HG02840 (cell line): ENCODE measurements at regions not wholly inside any gene's neighbourhood (a gene's known extent, or its start where the extent isn't known, plus 50 kb on each side); places are given as distances from the start of the nearest gene placed in this dataset.

Experiments
- ATAC-seq: cut with Tn5 transposase; IDR thresholded peaks from one replicate; pipeline ENCODE4 v1.9.1; 2021; ENCODE audit warnings: mild to moderate bottlenecking, moderate library complexity, moderate number of reproducible peaks; ENCODE audit not compliant: unreplicated experiment, low FRiP score

DNA sequence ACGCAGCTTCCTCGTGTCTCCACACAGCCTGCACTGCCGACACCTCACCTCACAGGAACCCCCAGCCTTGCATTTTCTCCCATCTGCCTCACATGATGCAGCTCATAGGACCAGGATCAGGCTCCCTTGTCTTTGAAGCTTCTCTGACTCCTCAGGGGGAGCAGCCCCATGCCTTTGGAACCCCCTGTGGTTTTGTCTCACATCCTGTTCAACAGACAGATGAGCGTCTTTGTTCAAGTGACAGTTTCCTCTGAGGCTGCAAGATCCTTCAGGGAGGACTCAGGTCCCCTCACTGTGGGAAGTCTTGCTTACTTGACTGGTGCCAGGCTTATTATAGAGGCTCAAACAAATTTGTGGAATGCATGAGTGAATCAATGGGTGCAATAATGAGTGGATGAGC, 667.1 kb downstream of the INHBA start:
- ATAC-seq = no peak

DNA sequence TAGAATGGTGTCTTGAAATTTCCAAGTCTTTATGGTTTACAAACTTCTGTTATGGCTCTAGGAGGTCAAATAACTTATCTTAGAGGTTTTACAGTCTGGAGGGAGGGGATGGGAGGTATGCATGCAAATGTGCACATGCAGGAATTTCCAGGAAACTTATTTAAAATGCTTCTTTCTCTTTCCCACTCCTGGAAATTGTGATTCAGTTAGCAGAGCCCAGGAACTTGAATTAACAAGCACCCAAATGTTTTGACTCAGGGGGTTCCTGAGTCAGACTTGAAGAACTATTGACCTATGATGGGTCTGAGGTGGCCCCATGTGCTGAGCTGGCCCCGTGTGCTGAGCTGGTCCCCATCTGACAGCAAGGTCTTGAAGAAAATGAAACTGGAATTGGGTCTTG, 669.4 kb downstream of the INHBA start:
- ATAC-seq = no peak

DNA sequence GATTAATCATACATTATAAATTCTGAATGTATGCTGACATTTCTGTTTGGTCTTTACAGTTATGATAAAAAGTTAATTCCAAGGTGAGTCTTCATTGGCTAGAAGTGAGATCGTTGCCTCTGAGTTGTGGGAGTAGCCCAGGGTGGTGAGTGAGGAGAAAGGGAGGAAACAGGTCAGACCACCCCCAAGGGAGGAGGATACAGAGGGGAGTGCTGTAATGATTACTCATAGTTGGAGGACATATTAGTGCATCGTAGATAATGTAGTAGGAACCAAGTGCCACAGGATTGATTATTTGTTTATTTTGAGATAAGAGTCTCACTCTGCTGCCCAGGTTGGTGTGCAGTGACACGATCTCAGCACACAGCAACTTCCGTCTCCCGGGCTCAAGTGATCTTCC, 672.2 kb downstream of the INHBA start:
- ATAC-seq = no peak

DNA sequence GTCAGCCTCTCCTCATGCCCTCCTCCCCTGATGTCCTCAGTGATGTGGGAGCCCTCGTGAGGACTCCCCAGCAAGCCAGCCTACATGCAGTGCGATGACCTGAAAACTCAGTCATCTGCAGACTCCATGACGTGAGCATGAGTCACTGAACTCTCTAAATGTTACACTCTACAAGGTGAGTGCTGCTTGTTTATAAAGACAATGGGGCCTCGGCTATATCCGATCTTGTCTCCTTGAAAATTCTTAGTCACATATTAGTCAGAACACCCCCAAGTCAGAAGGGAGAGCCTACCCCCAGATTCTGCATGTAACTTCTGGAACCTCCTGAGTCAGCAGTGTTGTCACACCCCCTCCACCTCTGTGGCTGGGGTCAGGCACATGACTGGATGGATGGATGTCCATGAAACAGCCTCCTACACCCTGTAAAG, 673.8 kb downstream of the INHBA start:
- ATAC-seq = no peak

DNA sequence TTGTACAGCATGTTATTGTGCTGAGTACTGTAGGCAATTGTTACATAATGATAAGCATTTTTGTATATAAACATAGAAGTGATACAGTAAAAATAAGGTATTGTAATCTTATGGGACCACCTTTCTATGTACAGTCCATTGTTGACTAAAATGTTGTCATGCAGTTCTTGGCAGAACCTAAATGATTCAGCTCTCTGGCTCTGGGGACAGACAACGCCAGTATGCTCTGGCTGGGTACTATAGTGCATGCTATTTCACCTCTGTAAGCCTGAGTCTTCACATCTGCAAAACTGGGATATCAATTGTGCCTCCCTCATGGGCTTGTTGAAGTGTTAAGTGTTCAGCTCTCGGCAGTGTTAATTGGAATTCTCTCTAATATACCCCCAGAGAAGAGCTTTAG, 674.3 kb downstream of the INHBA start:
- no peak for ATAC-seq

DNA sequence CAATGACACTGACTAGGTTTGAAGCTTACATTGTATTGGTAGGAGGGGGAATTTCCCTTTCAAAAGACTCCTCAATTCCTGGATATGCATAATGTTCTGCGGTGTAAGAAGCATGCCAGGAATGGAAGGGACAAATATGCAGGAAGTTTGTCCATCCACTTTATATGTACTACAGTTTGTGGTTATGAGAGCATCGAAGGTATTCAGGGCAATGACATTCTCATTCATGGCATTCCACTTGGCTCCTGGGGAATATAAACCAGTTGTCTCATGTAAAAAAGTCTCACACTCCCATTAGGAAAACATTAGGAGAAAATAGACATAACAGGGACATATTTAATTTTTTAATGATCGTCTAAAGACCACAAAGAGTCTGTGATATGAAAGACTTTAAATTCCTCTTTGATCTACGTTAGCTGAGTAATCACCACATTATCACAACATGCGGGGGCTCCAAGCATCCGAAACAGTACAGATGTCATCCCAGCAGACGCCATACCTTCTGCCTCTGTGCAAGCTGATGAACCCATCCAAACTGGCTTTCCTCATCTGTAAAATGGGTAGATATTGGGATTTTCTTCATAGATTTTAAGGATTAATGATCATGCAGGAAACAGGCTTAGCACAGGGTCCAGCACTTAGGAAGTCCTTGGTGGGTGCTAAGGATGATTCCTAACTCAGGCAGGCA, 675.3 kb downstream of the INHBA start:
- no peak for ATAC-seq

DNA sequence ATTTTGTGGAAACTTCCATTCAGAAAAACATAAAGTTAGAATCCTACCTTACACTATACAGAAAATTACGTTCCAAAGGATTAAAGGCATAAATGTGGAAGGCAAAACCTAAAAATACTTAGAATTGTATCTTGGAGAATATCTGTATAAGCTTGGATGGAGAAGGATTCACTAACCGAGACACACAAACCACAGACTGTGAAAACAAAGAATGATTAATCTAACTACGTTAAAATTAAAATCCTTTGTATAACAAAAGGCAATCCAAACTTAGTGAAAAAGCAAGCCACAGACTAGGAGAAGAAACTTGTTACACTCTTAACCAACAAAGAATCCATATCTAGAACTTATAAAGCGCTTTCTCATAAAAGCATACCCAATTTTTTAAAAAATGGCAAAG, 678.8 kb downstream of the INHBA start:
- ATAC-seq = no peak

DNA sequence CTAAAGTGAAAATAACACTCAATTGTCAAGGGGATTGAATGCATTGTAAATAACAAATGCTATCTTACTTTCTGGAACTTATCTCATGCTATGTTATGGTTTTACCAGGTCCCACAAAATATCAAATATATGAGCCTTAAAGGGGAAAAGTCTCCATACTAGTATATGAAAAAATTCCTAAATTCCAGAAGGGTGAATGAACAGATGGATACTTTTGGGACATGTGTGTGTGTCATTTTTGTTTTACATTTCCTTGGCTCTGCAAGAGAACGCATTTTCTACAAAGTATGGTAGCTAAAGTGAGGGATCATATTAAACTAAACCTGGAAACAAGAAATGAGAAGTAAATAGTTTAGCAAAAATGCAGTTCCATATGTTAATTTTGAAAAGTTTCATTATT, 682.8 kb downstream of the INHBA start:
- ATAC-seq = no peak

DNA sequence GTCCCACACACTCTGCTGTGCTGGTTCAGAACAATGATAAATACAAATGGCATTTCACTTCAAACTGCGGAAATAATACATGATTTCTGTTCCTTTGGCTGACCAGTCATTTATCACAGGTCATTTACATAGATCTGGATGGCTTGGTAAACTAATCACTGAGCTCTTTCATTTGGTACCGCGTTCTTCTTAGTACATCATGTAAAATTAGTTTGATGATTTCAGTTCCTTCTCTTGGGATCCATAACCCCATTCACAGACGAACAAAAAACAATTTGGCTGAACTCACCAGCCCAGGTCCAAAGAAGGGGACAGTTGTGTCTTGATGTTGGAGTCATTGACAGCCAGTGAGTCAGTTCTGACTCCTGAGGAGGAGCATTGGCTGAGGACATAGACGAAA, 689.8 kb downstream of the INHBA start:
- no peak for ATAC-seq

DNA sequence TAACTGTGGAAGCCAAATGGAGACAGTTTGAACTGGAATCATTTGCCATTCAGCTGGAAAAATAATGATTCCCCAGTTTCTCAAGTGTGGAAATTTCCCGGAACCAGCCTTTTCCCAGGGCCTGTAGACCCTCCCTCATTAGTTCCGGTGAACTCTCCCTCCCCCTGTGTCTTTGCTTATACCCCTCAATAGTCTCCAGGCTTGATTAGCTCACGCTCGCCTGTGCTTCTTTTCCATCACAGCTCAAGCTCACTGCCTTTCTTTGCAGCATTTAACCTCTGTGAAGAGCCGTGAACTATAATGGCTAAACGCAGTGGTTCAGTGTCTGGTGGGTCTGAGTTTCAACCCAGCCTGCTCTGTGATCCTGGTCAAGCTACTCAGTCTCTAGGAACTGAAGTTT, 690.8 kb downstream of the INHBA start:
- ATAC-seq = no peak

DNA sequence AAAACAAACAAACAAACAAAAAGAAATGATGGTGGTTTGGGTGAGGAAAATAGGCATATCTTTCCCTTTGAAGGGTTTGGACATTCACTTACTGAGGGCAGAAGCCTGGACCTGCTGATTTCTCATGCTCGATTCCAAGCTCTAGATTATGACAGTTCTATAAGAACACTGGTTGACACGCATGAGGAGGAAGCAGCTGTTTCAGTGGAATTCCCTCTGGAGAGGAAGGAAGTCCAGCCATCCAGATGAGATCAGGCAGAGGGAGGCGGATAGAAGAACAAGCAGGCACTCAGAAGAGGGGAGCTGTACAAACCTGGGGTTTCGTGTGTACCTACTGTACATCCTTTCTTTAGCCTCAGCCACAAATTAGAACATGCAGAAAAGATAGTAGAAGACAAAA, 691.9 kb downstream of the INHBA start:
- ATAC-seq = no peak

DNA sequence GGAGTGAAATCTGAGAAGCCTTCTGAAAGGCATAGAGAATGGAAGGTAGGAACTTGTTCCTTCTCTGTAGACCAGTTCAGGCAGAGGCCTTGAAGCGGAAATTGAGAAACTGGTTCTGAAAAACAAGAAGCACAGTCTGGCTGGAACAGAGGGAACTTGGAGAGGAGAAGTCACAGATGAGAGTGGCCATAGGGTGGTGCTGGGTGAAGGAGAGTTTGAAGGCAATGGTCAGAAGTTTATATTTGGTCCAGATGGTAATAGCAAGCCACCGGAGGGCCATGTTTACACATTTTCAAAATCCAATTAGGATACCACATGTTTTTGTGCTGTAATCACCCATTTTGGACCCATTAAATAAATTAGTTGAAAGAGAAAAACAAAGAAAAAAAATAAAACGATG, 692.5 kb downstream of the INHBA start:
- ATAC-seq = no peak

DNA sequence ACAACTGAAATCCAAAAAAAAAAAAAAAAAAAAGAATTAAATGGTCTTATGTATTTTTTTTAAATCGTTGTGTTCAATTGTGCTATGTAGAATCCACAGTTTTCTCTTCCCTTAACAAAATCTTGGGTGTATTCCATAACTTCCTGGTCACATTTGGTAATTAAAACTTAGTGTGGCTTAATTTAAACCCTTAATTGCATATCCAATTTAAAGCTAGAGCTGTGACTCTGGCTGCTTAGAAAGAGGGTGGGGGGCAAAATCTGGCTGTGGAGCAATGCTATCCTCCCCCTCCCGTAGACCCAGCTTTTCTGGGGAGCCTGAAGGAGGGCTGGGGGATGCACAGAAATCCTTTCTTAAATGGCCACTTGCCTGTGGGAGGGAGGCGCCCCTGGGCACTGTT, 695.1 kb downstream of the INHBA start:
- no peak for ATAC-seq

DNA sequence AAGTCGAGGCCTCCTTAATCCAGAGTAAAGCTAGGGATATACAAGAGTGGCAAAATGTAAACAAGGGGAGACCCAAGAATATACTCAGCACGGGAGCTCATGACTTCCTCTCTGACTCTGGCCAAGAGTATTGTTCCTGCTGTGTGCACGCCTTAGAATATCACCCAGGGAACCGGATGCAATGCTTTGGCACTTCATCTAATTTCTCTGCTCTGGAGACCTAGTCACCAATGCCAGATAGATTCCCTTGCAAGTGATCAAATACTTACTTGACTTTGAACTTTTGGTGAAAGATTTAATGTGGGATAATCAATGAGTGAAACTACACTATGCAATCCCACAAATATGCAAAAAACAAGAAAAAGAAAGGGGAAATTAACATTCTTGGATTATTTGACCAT, 695.5 kb downstream of the INHBA start:
- ATAC-seq = no peak

DNA sequence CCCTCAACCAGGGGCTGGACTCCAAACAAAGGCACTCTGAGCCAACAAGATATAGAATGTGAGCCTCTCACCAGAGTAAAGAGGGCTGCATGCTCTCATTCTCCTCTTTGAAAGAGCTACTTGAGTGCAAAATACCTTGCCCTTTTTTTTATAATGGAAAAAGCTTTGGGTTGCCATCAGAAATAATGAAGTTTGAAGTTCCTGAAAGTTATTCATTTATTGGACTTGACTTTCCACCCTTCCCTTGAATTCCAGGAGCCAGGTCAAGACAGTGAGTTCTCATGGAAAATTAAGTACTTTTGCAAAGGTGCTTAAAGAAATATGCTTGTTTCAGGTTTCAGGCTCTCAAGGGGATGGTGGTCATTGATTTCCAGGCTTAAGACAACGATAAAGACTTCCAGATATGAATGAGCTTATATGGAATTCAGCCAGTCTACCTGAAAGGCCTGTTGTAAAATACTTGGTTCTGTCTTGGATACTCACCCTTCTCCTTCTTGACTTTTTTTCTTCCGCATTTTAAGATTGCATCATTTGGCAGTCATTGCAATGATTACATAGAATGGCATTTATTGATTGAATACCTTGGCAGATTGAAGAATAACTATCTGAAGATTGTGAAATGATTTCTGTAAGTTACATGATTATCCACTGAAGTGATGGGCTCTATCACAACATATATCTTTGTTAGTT, 696.4 kb downstream of the INHBA start:
- ATAC-seq = no peak

DNA sequence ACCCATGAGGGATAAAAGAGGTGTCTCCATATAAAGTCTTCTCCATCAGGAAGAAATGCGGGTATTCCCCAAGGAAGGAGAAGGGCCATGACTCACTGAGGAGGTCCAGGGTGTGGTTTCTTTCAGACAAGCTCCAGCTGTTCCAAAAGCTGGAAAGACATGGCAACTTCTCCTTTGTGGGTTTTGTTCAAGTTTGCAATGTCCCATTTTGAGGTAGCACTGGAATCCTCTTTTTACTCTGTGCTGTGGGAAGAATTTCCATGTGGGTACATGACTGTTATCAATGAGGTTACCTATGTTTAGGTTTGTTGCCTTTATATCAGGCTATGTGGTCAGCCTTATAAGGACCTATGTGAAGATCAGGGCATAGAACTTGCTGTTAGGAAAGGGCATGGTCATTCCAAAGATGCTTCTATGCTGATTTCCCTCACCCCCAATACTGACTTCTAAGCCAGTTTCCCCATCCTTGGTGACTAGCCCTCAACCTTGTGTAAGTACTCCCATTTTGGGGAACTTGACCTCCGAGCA, 697.5 kb downstream of the INHBA start:
- no peak for ATAC-seq

DNA sequence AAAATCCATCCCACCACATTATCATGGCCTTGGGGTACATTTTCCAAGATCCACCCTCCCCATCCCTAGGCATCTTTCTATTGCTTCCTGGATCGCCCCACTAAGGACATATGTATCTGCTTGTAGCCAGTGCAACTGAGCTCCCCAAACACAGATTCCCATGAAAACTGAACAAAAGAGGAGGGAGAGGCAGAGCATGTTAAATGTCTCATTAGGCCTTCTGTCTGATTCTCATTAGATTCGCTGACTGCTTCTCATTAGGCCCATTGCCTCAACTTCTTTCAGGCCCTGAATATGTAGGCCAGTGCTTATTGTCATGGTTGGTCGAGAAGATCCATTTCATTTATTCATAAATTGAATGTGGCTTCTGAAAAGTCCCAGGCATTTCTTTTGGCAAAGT, 698.9 kb downstream of the INHBA start:
- ATAC-seq = no peak

DNA sequence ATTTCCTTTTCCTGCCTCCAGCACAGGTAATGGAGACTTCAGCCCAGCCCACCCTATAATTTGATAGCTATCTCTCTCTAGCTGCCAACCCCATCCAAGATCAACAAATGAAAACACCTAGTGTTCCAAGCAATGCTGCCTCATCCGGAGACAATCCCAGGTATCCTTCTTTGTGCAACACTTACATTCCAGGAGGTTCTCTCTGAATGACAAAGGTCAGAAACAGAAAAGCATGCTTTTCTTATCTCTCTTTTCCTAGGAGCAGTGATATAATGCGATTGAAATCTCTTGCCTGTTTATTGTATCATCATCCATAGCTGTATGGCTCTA, 699.3 kb downstream of the INHBA start:
- ATAC-seq = no peak

DNA sequence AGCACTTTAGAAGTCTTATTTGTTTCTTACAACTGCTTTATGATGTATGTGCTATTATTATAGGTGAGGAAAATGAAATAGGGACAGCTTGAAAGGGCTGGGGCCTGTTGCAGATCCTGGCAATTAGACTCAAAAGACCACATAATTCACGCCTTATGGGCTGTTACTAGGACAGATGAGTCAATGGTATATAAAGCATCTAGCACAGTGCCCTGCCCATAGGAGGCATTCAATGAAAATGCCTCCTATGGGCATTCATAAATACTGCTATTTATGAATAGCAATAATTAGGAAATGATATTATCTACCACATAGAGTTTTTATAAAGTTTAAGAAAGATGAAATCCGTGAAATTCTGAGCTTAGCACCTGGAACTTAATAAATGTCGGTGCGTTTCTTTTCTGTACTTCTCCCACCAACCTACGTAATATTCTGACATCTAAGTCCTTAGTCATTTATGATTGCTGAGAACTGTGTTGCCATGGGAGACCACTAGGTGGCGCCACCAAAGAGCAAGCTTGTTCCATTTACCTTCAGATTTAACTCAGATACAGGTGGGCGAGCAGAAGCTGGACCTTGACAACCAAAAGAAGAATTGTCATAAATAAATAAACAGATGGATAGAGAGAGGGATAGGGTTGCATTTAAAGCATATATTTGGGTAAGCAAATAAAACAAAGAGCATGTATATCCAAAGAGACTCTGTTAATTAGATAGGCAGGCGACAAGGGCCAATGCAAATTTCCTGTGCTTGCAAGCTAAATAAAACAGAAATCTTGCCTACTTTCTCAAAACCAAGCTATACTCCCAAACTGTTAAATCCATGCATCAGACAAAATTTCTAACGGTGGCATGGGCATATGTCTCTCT, 699.9 kb downstream of the INHBA start:
- ATAC-seq = no peak

DNA sequence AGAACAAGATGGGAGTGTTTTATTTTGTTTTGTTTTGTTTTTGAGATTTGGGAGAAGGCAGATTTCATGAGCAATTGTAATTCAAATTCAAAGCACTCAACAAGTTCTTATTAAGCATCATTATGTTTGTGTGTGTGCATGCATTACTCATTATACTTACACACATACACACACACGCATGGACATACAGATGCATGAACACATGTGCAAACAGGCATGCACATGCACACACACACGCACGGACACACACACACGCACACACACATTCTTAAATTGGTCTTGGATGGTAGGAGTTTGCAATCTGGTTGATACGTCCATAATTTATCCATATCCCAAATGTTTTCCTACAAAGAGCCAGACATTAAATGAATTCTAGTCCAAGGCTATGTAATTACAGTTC, 702.8 kb downstream of the INHBA start:
- no peak for ATAC-seq

DNA sequence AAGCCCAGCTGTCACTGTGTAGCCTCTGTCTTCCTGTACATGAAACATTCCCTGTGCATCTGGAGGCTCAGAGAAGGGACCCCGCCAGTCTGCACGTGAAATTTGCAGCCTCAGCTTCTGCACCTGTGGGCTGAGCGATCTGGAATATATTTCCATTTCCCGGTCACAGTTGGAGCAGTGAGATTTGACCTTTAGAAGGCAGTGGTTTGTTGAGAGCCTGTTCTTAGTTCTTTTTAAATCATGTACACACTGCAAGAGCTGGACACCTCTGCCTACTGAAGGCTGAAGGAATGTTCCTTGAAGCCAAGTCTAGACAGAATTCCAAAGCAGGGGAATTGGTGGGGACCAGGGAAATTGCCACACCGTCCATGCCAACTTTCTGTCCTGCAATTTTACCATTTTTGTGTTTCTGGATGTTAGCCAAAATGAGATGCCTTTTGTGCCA, 706.6 kb downstream of the INHBA start:
- no peak for ATAC-seq
